ENCODE measurements at regions not wholly inside any gene's neighbourhood (a gene's known extent, or its start where the extent isn't known, plus 50 kb on each side); places are given as distances from the start of the nearest gene placed in this dataset.

- Histone ChIP-seq H3F3A (ENCODE audit: insufficient read depth, low read length, poor library complexity, severe bottlenecking) (no peaks in the 10 kb centered on the region), H3K27ac (ENCODE audit: low read length) (no peak overlapping the region), H3K27me3 (ENCODE audit: insufficient read depth, low read depth, low read length) (no peaks in the 10 kb centered on the region), H3K79me2 (replicated peaks; ENCODE audit: insufficient read depth, low read length) (no peaks in the 10 kb centered on the region), H3K36me3 (ENCODE audit: insufficient read depth, low read length) (no peaks in the 10 kb centered on the region), H3K4me3 (ENCODE audit: low read length) (no peak overlapping the region), H3K9me3 (ENCODE audit: low read length) (no peaks in the 10 kb centered on the region), H3K9me2 (ENCODE audit: insufficient read depth, low read length) (no peaks in the 10 kb centered on the region), H2AFZ (ENCODE audit: low read depth, low read length) (no peak overlapping the region), H3K4me2 (ENCODE audit: low read length) (no peak overlapping the region), H4K20me1 (ENCODE audit: insufficient read depth) (no peaks in the 10 kb centered on the region), H3K9ac (ENCODE audit: low read length) (no peak overlapping the region)
- TF ChIP-seq EP300 (conservative IDR thresholded peaks at IDR 0.05; ENCODE audit: poor library complexity, severe bottlenecking) = peak; percentile 64
- no peak for TF ChIP-seq CTCF (IDR thresholded peaks at IDR 0.05; ENCODE audit: poor library complexity, severe bottlenecking)
- no peak for TF ChIP-seq EZH2 (IDR thresholded peaks at IDR 0.05; ENCODE audit: borderline replicate concordance, insufficient read depth, low read length, poor library complexity, severe bottlenecking)
Observed at GRCh38 chr5:89072842-89073672, 190.1 kb upstream of the MEF2C start.

GRCh38 chr5:89071941-89072331, 189.0 kb upstream of the MEF2C start:
- H3F3A ChIP-seq (ENCODE audit: insufficient read depth, low read length, poor library complexity, severe bottlenecking) = no peaks in the 10 kb centered on the region
- H3K27ac ChIP-seq (ENCODE audit: low read length) = no peak overlapping the region

More at GRCh38 chr5:89071941-89072331, 189.0 kb upstream of the MEF2C start:
- H3K4me2 ChIP-seq (ENCODE audit: low read length) = no peak overlapping the region
- H3K9me2 ChIP-seq (ENCODE audit: insufficient read depth, low read length) = no peaks in the 10 kb centered on the region
- H3K4me3 ChIP-seq (ENCODE audit: low read length) = no peak overlapping the region
- H3K27me3 ChIP-seq (ENCODE audit: insufficient read depth, low read depth, low read length) = no peaks in the 10 kb centered on the region
- no peaks in the 10 kb centered on the region for H3K79me2 ChIP-seq (replicated peaks; ENCODE audit: insufficient read depth, low read length)
- H2AFZ ChIP-seq (ENCODE audit: low read depth, low read length) = no peak overlapping the region
- H3K36me3 ChIP-seq (ENCODE audit: insufficient read depth, low read length) = no peaks in the 10 kb centered on the region
- H3K9me3 ChIP-seq (ENCODE audit: low read length) = no peaks in the 10 kb centered on the region
- no peaks in the 10 kb centered on the region for H4K20me1 ChIP-seq (ENCODE audit: insufficient read depth)
- H3K9ac ChIP-seq (ENCODE audit: low read length) = no peak overlapping the region
- TF ChIP-seq EZH2 (IDR thresholded peaks at IDR 0.05; ENCODE audit: borderline replicate concordance, insufficient read depth, low read length, poor library complexity, severe bottlenecking) (no peak), MXI1 (conservative IDR thresholded peaks at IDR 0.05; ENCODE audit: poor library complexity, severe bottlenecking) (no peak), CTCF (IDR thresholded peaks at IDR 0.05; ENCODE audit: poor library complexity, severe bottlenecking) (no peak), EP300 (conservative IDR thresholded peaks at IDR 0.05; ENCODE audit: poor library complexity, severe bottlenecking) (no peak), RAD21 (conservative IDR thresholded peaks at IDR 0.05) (no peak), REST (IDR thresholded peaks at IDR 0.05; ENCODE audit: borderline replicate concordance) (no peak), TAF1 (IDR thresholded peaks at IDR 0.05; ENCODE audit: low read depth) (no peak), POLR2AphosphoS5 (IDR thresholded peaks at IDR 0.05) (no peak), SMC3 (conservative IDR thresholded peaks at IDR 0.05; ENCODE audit: poor library complexity) (no peak)

Measured in neural cell (in vitro differentiated cells).